HG02885 (cell line): ENCODE measurements at regions not wholly inside any gene's neighbourhood (a gene's known extent, or its start where the extent isn't known, plus 50 kb on each side); places are given as distances from the start of the nearest gene placed in this dataset.

Experiments used
- ATAC-seq: cut with Tn5 transposase; IDR thresholded peaks from one replicate; pipeline ENCODE4 v1.9.1; 2021; ENCODE audit warnings: mild to moderate bottlenecking; ENCODE audit not compliant: unreplicated experiment, poor library complexity

GRCh38 chr3:159158801-159159200, 356.9 kb downstream of the MFSD1 start:
- no peak for ATAC-seq

- no peak for ATAC-seq
These were observed 357.7 kb downstream of the MFSD1 start for GRCh38 chr3:159159546-159159945.

- no peak for ATAC-seq
These were observed 361.8 kb downstream of the MFSD1 start for GRCh38 chr3:159163656-159164055.

GRCh38 chr3:159165961-159166360, 364.1 kb downstream of the MFSD1 start:
- no peak for ATAC-seq

GRCh38 chr3:159166899-159167586, 365.2 kb downstream of the MFSD1 start:
- ATAC-seq = no peak

GRCh38 chr3:159168788-159169187, 366.9 kb downstream of the MFSD1 start:
- ATAC-seq = no peak

GRCh38 chr3:159169828-159170227, 368.0 kb downstream of the MFSD1 start:
- ATAC-seq = peak; percentile 65

GRCh38 chr3:159170436-159171003, 368.7 kb downstream of the MFSD1 start:
- no peak for ATAC-seq

GRCh38 chr3:159171333-159171732, 369.5 kb downstream of the MFSD1 start:
- no peak for ATAC-seq

- no peak for ATAC-seq
These were observed 370.6 kb downstream of the MFSD1 start for GRCh38 chr3:159172473-159172872.

- no peak for ATAC-seq
These were observed 373.1 kb downstream of the MFSD1 start for GRCh38 chr3:159174715-159175692.

- no peak for ATAC-seq
These were observed 376.5 kb downstream of the MFSD1 start for GRCh38 chr3:159178209-159178897.

- ATAC-seq = no peak
These were observed 381.1 kb downstream of the MFSD1 start for GRCh38 chr3:159182961-159183360.

GRCh38 chr3:159185443-159186050, 383.7 kb downstream of the MFSD1 start:
- ATAC-seq = peak; percentile 69

- ATAC-seq = peak; percentile 71
These were observed 384.7 kb downstream of the MFSD1 start for GRCh38 chr3:159186581-159186980.

- ATAC-seq = no peak
These were observed 385.4 kb downstream of the MFSD1 start for GRCh38 chr3:159187232-159187631.

GRCh38 chr3:159187706-159188105, 385.9 kb downstream of the MFSD1 start:
- ATAC-seq = no peak

- no peak for ATAC-seq
These were observed 388.3 kb downstream of the MFSD1 start for GRCh38 chr3:159189994-159190669.

GRCh38 chr3:159191447-159191846, 389.6 kb downstream of the MFSD1 start:
- ATAC-seq = no peak

- no peak for ATAC-seq
These were observed 394.5 kb downstream of the MFSD1 start for GRCh38 chr3:159196359-159196758.
